ENCODE measurements at regions not wholly inside any gene's neighbourhood (a gene's known extent, or its start where the extent isn't known, plus 50 kb on each side); places are given as distances from the start of the nearest gene placed in this dataset.

DNA sequence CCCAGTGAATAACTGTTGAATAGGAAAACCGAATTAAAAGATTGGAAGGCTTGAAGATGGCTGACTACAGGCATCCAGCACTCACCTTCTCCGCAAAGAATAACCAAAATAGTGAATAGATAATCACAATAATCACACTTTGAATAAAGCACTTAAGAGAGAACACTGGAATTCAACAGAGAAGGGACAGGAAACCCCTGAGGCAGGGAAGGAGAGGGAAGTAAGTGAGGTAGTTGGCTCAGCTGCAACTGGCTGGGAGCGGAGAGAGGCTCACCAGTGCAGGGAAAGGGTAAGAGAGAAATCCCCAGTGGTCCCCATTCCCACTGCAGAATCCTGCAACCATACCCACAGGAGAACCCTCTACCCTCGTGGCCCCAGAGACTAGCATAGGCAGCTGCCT, 246.6 kb upstream of the NCKAP5 start:
- H3K4me3 Mint-ChIP-seq, result no peak overlapping the region
- ChIA-PET CTCF (no interaction called here), POLR2A (no interaction called here)
- no peaks in the 10 kb centered on the region for H3K36me3 Mint-ChIP-seq
- H3K27me3 Mint-ChIP-seq, result peaks cover 0 to 5% of the 10 kb centered on the region in 2 donors
- Histone ChIP-seq H3K9me3 (ENCODE audit: low read length) (no peaks in the 10 kb centered on the region), H3K4me3 (ENCODE audit: low read length) (no peak overlapping the region), H3K36me3 (ENCODE audit: insufficient read depth, low read length) (no peaks in the 10 kb centered on the region), H3K27ac (ENCODE audit: low read depth, low read length) (no peak overlapping the region), H3K27me3 (ENCODE audit: insufficient read depth, low read length, poor library complexity, severe bottlenecking) (no peaks in the 10 kb centered on the region), H3K4me1 (ENCODE audit: insufficient read depth, low read length) (no peaks in the 10 kb centered on the region)
- H3K9me3 Mint-ChIP-seq, result peaks cover 0 to 14% (median under 1%) of the 10 kb centered on the region in 5 donors
- no peak overlapping the region for H3K27ac Mint-ChIP-seq
- DNase-seq, result no peak
- no peaks in the 10 kb centered on the region for H3K4me1 Mint-ChIP-seq

GRCh38 chr2:133816037-133816436, 247.8 kb upstream of the NCKAP5 start:
- no peak overlapping the region for H3K4me3 Mint-ChIP-seq
- no peaks in the 10 kb centered on the region for H3K36me3 ChIP-seq (ENCODE audit: insufficient read depth, low read length)
- H3K27ac Mint-ChIP-seq, result no peak overlapping the region
- ChIA-PET POLR2A (no interaction called here), CTCF (no interaction called here)
- no peaks in the 10 kb centered on the region for H3K36me3 Mint-ChIP-seq
- H3K4me1 Mint-ChIP-seq, result no peaks in the 10 kb centered on the region
- H3K27me3 ChIP-seq (ENCODE audit: insufficient read depth, low read length, poor library complexity, severe bottlenecking), result no peaks in the 10 kb centered on the region
- no peak overlapping the region for H3K27ac ChIP-seq (ENCODE audit: low read depth, low read length)
- H3K4me1 ChIP-seq (ENCODE audit: insufficient read depth, low read length), result no peaks in the 10 kb centered on the region
- H3K9me3 Mint-ChIP-seq, result peaks cover 0 to 6% (median 0%) of the 10 kb centered on the region in 5 donors
- no peak overlapping the region for H3K4me3 ChIP-seq (ENCODE audit: low read length)
- DNase-seq, result no peak
- no peaks in the 10 kb centered on the region for H3K9me3 ChIP-seq (ENCODE audit: low read length)
- peaks cover 0 to 5% of the 10 kb centered on the region in 2 donors for H3K27me3 Mint-ChIP-seq

DNA sequence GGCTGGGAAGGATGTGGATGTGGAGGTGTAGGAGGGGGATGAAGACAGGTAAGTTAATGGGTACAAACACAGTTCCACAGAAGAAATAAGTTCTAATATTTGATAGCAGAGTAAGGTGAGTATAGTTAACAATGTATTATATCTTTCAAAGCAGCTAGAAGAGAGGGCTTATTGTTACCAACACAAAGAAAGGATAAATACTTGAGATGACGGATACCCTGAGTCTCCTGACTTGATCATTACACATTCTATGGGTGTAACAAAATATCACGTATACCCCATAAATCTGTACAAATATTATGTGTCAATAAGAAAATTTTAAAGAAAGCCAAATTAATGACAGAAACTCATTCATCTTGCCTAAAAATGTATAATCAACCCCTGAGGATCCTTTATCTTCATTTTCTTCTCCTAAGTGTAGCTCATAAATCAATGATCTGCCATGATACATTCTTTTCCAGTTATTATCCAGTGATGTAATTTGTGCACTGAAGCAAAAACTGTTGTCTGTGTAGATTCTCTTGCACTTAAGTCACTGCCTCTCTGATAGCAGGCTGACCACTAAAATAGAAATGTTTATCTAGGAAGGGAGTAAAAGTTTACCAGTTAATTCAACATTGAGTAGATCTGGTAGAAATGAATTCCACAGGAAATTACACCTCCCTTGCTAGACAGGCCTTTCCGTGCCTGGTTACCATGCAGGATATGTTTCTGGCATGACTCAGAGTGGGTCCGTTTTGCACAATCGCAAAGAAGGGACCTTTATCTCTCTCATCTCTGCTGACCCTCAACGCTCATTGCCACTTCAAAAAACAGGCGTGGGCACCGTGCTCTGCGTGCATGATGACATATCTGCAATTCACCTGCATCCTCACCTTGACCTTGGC, 249.7 kb upstream of the NCKAP5 start:
- Mint-ChIP-seq H3K4me3 (no peak overlapping the region), H3K27me3 (peaks cover 2 to 5% of the 10 kb centered on the region in 2 donors), H3K4me1 (no peaks in the 10 kb centered on the region), H3K9me3 (no peaks in the 10 kb centered on the region), H3K27ac (no peak overlapping the region), H3K36me3 (no peaks in the 10 kb centered on the region)
- no peak overlapping the region for H3K4me3 ChIP-seq (ENCODE audit: low read length)
- no peaks in the 10 kb centered on the region for H3K4me1 ChIP-seq (ENCODE audit: insufficient read depth, low read length)
- H3K27ac ChIP-seq (ENCODE audit: low read depth, low read length), result no peak overlapping the region
- H3K9me3 ChIP-seq (ENCODE audit: low read length), result no peaks in the 10 kb centered on the region
- ChIA-PET CTCF (no interaction called here), POLR2A (no interaction called here)
- no peaks in the 10 kb centered on the region for H3K27me3 ChIP-seq (ENCODE audit: insufficient read depth, low read length, poor library complexity, severe bottlenecking)
- DNase-seq, result no peak
- no peaks in the 10 kb centered on the region for H3K36me3 ChIP-seq (ENCODE audit: insufficient read depth, low read length)

- Histone ChIP-seq H3K9me3 (ENCODE audit: low read length) (no peaks in the 10 kb centered on the region), H3K4me3 (ENCODE audit: low read length) (no peak overlapping the region), H3K4me1 (ENCODE audit: insufficient read depth, low read length) (no peaks in the 10 kb centered on the region), H3K36me3 (ENCODE audit: insufficient read depth, low read length) (no peaks in the 10 kb centered on the region), H3K27ac (ENCODE audit: low read depth, low read length) (no peak overlapping the region), H3K27me3 (ENCODE audit: insufficient read depth, low read length, poor library complexity, severe bottlenecking) (no peaks in the 10 kb centered on the region)
- H3K4me1 Mint-ChIP-seq, result no peaks in the 10 kb centered on the region
- H3K36me3 Mint-ChIP-seq, result no peaks in the 10 kb centered on the region
- no peaks in the 10 kb centered on the region for H3K9me3 Mint-ChIP-seq
- H3K4me3 Mint-ChIP-seq, result no peak overlapping the region
- no peak for DNase-seq
- POLR2A ChIA-PET, result no interaction called here
- H3K27me3 Mint-ChIP-seq, result peaks cover 2 to 5% of the 10 kb centered on the region in 2 donors
- CTCF ChIA-PET, result no interaction called here
- H3K27ac Mint-ChIP-seq, result no peak overlapping the region
Measured at GRCh38 chr2:133818661-133819060, 250.4 kb upstream of the NCKAP5 start.

- H3K36me3 Mint-ChIP-seq, result no peaks in the 10 kb centered on the region
- no peaks in the 10 kb centered on the region for H3K4me1 Mint-ChIP-seq
- no peak overlapping the region for H3K27ac Mint-ChIP-seq
- POLR2A ChIA-PET, result no interaction called here
- H3K4me3 Mint-ChIP-seq, result no peak overlapping the region
- H3K4me1 ChIP-seq (ENCODE audit: insufficient read depth, low read length), result no peaks in the 10 kb centered on the region
- no peaks in the 10 kb centered on the region for H3K27me3 ChIP-seq (ENCODE audit: insufficient read depth, low read length, poor library complexity, severe bottlenecking)
- peaks cover 0 to 2% of the 10 kb centered on the region in 2 donors for H3K27me3 Mint-ChIP-seq
- H3K9me3 ChIP-seq (ENCODE audit: low read length), result no peaks in the 10 kb centered on the region
- H3K36me3 ChIP-seq (ENCODE audit: insufficient read depth, low read length), result no peaks in the 10 kb centered on the region
- CTCF ChIA-PET, result interaction anchor here (0.7 kb wide), 1 partner anchor 24 kb away, joined by 3 read pairs; no protein-coding TSS in a partner anchor
- no peak overlapping the region for H3K4me3 ChIP-seq (ENCODE audit: low read length)
- no peaks in the 10 kb centered on the region for H3K9me3 Mint-ChIP-seq
- no peak overlapping the region for H3K27ac ChIP-seq (ENCODE audit: low read depth, low read length)
- DNase-seq, result no peak
Measured at GRCh38 chr2:133819906-133820305, 251.6 kb upstream of the NCKAP5 start.

DNA sequence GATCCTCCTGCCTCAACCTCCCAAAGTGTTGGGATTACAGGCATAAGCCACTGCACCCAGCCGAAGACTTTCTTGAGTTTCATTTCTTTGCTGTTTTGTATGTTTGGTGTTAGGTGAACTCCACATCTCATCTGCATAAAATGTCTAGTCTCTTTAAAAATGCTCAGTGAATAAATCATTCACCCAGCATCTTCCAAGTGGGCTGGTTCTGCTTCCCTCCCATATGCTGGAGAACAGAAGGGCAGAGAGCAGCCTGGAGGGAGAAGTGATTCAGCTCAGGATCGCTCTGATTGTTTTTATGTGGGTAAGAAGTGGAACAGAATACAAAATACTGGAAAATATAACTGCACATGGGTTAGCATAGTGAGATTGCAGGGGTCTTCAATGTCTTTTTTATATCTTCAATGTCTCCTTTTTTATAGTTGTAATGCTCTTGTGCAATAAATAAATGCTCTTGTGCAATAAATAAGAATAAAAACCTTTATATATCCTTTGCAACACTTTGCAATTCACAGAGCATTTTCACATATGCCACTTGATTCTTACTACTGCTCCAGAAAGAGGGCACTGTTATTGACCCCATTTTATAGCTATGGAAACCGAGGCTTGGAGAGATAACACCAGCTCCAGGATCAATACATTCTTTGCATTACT, 253.0 kb upstream of the NCKAP5 start:
- H3K9me3 Mint-ChIP-seq, result no peaks in the 10 kb centered on the region
- CTCF ChIA-PET, result no interaction called here
- no peak overlapping the region for H3K27ac ChIP-seq (ENCODE audit: low read depth, low read length)
- H3K27me3 Mint-ChIP-seq, result peaks cover 2 to 7% of the 10 kb centered on the region in 2 donors
- H3K4me3 ChIP-seq (ENCODE audit: low read length), result no peak overlapping the region
- POLR2A ChIA-PET, result no interaction called here
- H3K27me3 ChIP-seq (ENCODE audit: insufficient read depth, low read length, poor library complexity, severe bottlenecking), result no peaks in the 10 kb centered on the region
- H3K4me1 ChIP-seq (ENCODE audit: insufficient read depth, low read length), result no peaks in the 10 kb centered on the region
- no peak for DNase-seq
- H3K27ac Mint-ChIP-seq, result no peak overlapping the region
- no peaks in the 10 kb centered on the region for H3K36me3 ChIP-seq (ENCODE audit: insufficient read depth, low read length)
- no peaks in the 10 kb centered on the region for H3K36me3 Mint-ChIP-seq
- H3K9me3 ChIP-seq (ENCODE audit: low read length), result no peaks in the 10 kb centered on the region
- H3K4me1 Mint-ChIP-seq, result no peaks in the 10 kb centered on the region
- H3K4me3 Mint-ChIP-seq, result no peak overlapping the region

DNA sequence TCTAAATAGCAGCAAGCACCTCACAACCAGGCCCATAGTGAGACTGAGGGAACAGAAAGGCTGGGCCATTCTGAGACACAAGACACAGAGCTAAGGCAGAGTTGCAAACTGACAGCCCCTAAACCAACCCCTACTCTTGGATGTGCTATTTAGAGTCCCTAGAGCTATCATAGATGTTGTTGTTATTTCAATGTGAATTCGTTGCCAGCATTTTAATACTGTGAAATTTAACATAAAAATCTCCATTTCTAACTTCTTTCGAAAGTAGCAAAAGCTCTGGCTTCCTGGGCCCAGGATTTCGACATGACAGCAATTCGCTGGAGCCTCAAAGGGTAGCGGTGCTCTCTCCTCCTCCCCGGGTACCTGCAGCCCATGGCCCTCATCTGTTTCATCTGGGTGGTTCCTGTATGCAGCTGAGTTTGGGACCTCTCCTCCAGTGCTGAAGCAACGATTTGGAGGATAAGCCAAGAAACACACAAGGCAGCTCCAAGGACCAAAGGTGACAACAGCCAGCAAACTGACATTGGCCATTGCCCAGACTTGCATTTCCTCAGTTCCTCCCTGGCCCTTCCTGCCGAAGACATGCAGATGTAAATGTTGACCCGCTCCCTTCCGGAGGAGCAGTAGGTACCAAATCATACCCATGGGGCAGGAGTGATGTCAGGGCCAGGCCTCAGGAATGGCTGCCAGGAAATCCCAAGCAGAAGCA, 254.4 kb upstream of the NCKAP5 start:
- CTCF ChIA-PET, result no interaction called here
- no peaks in the 10 kb centered on the region for H3K9me3 ChIP-seq (ENCODE audit: low read length)
- Mint-ChIP-seq H3K4me1 (no peaks in the 10 kb centered on the region), H3K4me3 (no peak overlapping the region), H3K9me3 (no peaks in the 10 kb centered on the region), H3K36me3 (no peaks in the 10 kb centered on the region), H3K27me3 (peaks cover 3 to 19% of the 10 kb centered on the region in 2 donors), H3K27ac (no peak overlapping the region)
- no peak overlapping the region for H3K4me3 ChIP-seq (ENCODE audit: low read length)
- no peak overlapping the region for H3K27ac ChIP-seq (ENCODE audit: low read depth, low read length)
- H3K27me3 ChIP-seq (ENCODE audit: insufficient read depth, low read length, poor library complexity, severe bottlenecking), result no peaks in the 10 kb centered on the region
- no peaks in the 10 kb centered on the region for H3K36me3 ChIP-seq (ENCODE audit: insufficient read depth, low read length)
- no peak for DNase-seq
- POLR2A ChIA-PET, result no interaction called here
- no peaks in the 10 kb centered on the region for H3K4me1 ChIP-seq (ENCODE audit: insufficient read depth, low read length)

GRCh38 chr2:133823226-133823550, 254.9 kb upstream of the NCKAP5 start:
- no peaks in the 10 kb centered on the region for H3K27me3 ChIP-seq (ENCODE audit: insufficient read depth, low read length, poor library complexity, severe bottlenecking)
- Mint-ChIP-seq H3K4me1 (no peaks in the 10 kb centered on the region), H3K27me3 (peaks cover 6 to 23% of the 10 kb centered on the region in 2 donors), H3K4me3 (no peak overlapping the region), H3K9me3 (no peaks in the 10 kb centered on the region), H3K27ac (no peak overlapping the region), H3K36me3 (no peaks in the 10 kb centered on the region)
- DNase-seq, result no peak
- no peaks in the 10 kb centered on the region for H3K36me3 ChIP-seq (ENCODE audit: insufficient read depth, low read length)
- H3K4me1 ChIP-seq (ENCODE audit: insufficient read depth, low read length), result no peaks in the 10 kb centered on the region
- POLR2A ChIA-PET, result no interaction called here
- no peak overlapping the region for H3K27ac ChIP-seq (ENCODE audit: low read depth, low read length)
- H3K4me3 ChIP-seq (ENCODE audit: low read length), result no peak overlapping the region
- no peaks in the 10 kb centered on the region for H3K9me3 ChIP-seq (ENCODE audit: low read length)
- CTCF ChIA-PET, result no interaction called here
